ENCODE measurements at regions not wholly inside any gene's neighbourhood (a gene's known extent, or its start where the extent isn't known, plus 50 kb on each side); places are given as distances from the start of the nearest gene placed in this dataset.

DNA sequence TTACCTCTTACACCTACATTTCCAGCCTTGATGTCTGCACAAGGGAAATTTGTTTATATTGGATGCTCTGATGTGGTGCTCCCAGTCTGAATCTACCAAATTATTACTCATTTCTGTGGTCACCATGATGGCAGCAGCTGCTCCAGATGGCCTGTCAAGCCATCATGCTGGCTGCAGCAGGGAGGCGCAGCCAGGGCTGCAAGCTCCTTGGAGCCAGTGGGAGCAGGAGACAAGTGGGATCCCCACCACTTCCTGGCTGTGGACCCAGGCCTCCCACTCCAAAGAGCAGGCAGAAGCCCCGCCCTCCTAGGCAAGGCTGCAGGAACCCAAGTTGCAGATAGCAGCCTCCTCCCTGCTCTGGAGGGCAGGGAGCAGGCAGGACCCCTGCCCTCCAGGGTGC, 241.1 kb upstream of the ATP10B start:
- H3K27ac ChIP-seq (ENCODE audit: low read depth, low read length): no peak overlapping the region
- ChIA-PET POLR2A (no interaction called here), CTCF (no interaction called here)
- no peaks in the 10 kb centered on the region for H3K27me3 ChIP-seq (ENCODE audit: control insufficient read depth, insufficient read depth, low read length)
- no peak for DNase-seq (ENCODE audit: low read depth, low spot score)
- no peak overlapping the region for H3K4me3 ChIP-seq (ENCODE audit: low read depth, low read length)
- TF ChIP-seq, protein P1, sequence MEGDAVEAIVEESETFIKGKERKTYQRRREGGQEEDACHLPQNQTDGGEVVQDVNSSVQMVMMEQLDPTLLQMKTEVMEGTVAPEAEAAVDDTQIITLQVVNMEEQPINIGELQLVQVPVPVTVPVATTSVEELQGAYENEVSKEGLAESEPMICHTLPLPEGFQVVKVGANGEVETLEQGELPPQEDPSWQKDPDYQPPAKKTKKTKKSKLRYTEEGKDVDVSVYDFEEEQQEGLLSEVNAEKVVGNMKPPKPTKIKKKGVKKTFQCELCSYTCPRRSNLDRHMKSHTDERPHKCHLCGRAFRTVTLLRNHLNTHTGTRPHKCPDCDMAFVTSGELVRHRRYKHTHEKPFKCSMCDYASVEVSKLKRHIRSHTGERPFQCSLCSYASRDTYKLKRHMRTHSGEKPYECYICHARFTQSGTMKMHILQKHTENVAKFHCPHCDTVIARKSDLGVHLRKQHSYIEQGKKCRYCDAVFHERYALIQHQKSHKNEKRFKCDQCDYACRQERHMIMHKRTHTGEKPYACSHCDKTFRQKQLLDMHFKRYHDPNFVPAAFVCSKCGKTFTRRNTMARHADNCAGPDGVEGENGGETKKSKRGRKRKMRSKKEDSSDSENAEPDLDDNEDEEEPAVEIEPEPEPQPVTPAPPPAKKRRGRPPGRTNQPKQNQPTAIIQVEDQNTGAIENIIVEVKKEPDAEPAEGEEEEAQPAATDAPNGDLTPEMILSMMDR (IDR thresholded peaks at IDR 0.05; ENCODE audit: low read depth, low read length): no peak
- peaks cover 9% of the 10 kb centered on the region for H3K9me3 ChIP-seq (ENCODE audit: control insufficient read depth, insufficient read depth, low read length)

DNA sequence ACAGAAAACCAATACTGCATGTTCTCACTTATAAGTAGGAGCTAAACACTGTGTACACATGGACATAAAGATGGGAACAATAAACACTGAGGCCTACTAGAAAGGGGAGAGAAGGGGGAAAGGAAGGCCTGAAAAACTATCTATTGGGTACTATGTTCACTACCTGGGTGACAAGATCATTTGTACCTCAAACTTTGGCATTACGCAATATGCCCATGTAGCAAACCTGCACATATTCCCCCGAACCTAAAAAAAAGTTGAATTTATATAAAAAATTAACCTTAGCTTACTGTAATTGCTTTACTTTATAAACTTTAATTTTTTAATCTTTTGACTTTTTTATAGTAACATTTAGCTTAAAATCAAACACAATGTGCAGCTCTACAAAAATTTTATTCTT, 237.6 kb upstream of the ATP10B start:
- Histone ChIP-seq H3K27ac (ENCODE audit: low read depth, low read length) (no peak overlapping the region), H3K9me3 (ENCODE audit: control insufficient read depth, insufficient read depth, low read length) (peaks cover 9% of the 10 kb centered on the region), H3K27me3 (ENCODE audit: control insufficient read depth, insufficient read depth, low read length) (no peaks in the 10 kb centered on the region), H3K4me3 (ENCODE audit: low read depth, low read length) (no peak overlapping the region)
- DNase-seq (ENCODE audit: low read depth, low spot score): no peak
- TF ChIP-seq, protein P1 (IDR thresholded peaks at IDR 0.05; ENCODE audit: low read depth, low read length): no peak
- POLR2A ChIA-PET: no interaction called here
- CTCF ChIA-PET: no interaction called here

DNA sequence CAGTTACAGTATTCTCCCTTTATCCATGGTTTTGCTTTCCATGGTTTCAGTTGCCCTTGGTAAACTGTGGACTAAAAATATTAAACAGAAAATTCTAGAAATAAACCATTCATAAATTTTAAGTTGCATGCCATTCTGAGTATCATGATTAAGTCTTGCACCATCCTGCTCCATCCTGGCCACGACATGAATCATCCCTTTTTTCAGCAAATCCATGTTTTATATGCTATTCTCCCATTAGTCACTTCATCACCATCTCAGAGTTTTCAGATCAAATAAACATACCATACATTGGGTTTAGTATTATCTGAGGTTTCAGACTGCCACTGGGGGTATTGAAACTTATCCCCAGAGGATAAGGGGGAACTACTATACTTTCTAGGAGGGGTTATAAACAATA, 234.4 kb upstream of the ATP10B start:
- ChIA-PET POLR2A (no interaction called here), CTCF (no interaction called here)
- no peak overlapping the region for H3K27ac ChIP-seq (ENCODE audit: low read depth, low read length)
- H3K9me3 ChIP-seq (ENCODE audit: control insufficient read depth, insufficient read depth, low read length): no peaks in the 10 kb centered on the region
- no peak overlapping the region for H3K4me3 ChIP-seq (ENCODE audit: low read depth, low read length)
- H3K27me3 ChIP-seq (ENCODE audit: control insufficient read depth, insufficient read depth, low read length): no peaks in the 10 kb centered on the region
- DNase-seq (ENCODE audit: low read depth, low spot score): no peak
- TF ChIP-seq, protein P1 (IDR thresholded peaks at IDR 0.05; ENCODE audit: low read depth, low read length): no peak

DNA sequence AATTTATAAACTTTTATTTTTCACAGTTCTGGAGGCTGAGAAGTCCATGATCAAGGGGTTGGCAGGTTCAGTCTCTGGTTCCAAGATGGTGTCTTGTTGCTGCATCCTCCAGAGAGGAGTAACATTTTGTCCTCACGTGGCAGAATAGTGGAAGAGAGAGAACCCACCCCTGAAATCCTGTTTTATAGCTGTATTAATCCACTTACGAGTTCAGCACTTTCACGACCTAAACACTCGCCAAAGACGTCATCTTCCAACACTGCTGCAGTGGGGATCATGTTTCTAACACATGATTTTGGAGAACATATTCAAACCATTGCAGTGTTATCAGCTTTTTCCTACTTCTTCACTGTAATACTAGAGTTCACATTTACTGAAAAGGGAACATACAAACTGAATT, 233.0 kb upstream of the ATP10B start:
- ChIA-PET POLR2A (no interaction called here), CTCF (no interaction called here)
- Histone ChIP-seq H3K4me3 (ENCODE audit: low read depth, low read length) (no peak overlapping the region), H3K9me3 (ENCODE audit: control insufficient read depth, insufficient read depth, low read length) (no peaks in the 10 kb centered on the region), H3K27ac (ENCODE audit: low read depth, low read length) (no peak overlapping the region), H3K27me3 (ENCODE audit: control insufficient read depth, insufficient read depth, low read length) (no peaks in the 10 kb centered on the region)
- DNase-seq (ENCODE audit: low read depth, low spot score): no peak
- TF ChIP-seq, protein P1 (IDR thresholded peaks at IDR 0.05; ENCODE audit: low read depth, low read length): no peak

DNA sequence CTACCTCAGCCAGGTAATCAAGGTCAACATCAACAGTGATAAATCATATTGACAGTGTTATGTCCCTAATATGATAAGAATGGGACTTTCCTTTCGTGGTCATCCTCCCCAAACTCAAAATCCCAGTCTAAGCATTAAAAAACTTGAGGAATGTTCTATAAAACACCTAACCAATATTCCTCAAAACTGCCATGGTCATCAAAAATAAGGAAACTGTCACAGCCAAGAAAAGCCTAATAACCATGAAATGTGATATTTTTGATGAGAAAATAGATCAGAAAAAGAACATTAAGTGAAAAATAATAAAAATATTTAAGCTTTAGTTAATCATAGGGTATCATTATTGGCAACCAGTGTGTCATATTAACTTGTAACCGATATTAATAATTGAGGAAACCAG, 232.1 kb upstream of the ATP10B start:
- Histone ChIP-seq H3K27ac (ENCODE audit: low read depth, low read length) (no peak overlapping the region), H3K9me3 (ENCODE audit: control insufficient read depth, insufficient read depth, low read length) (no peaks in the 10 kb centered on the region), H3K27me3 (ENCODE audit: control insufficient read depth, insufficient read depth, low read length) (no peaks in the 10 kb centered on the region), H3K4me3 (ENCODE audit: low read depth, low read length) (no peak overlapping the region)
- TF ChIP-seq, protein P1 (IDR thresholded peaks at IDR 0.05; ENCODE audit: low read depth, low read length): no peak
- ChIA-PET POLR2A (no interaction called here), CTCF (no interaction called here)
- DNase-seq (ENCODE audit: low read depth, low spot score): no peak
